ENCODE measurements at regions not wholly inside any gene's neighbourhood (a gene's known extent, or its start where the extent isn't known, plus 50 kb on each side); places are given as distances from the start of the nearest gene placed in this dataset.

GRCh38 chr7:42770114-42770513 lies 141.8 kb downstream of the C7orf25 start:
- TF ChIP-seq POLR2AphosphoS5 (IDR thresholded peaks at IDR 0.05) (no peak), CTCF (IDR thresholded peaks at IDR 0.05) (no peak), POLR2A (IDR thresholded peaks at IDR 0.05) (no peak)

All from suprapubic skin (tissue), 4 donors.